GM23338 (cell line): ENCODE measurements at regions not wholly inside any gene's neighbourhood (a gene's known extent, or its start where the extent isn't known, plus 50 kb on each side); places are given as distances from the start of the nearest gene placed in this dataset.

ENCODE experiments used
- ATAC-seq: fragments of 200-7000 bp; cut with Tn5 transposase; 3 replicates; pipeline ENCODE4 v1.9.1; 2020
- DNase-seq: peaks from one replicate; pipeline ENCODE4 v3.0.0-alpha.2; 2015; ENCODE audit warnings: low spot score
- H2AFZ ChIP-seq: fragments of 200-600 bp; sonication (generic); 2 replicates; pipeline ENCODE4 v1.8.0; 2016; ENCODE audit warnings: antibody characterized with exemption, mild to moderate bottlenecking, moderate library complexity
- H3F3A ChIP-seq: fragments of 200-600 bp; sonication (generic); replicated peaks from 2 replicates; pipeline ENCODE4 v1.8.0; 2017; ENCODE audit warnings: antibody characterized with exemption, mixed run types, low read depth
- H3K27ac ChIP-seq: fragments of 200-600 bp; sonication (generic); 2 replicates; pipeline ENCODE4 v1.6.1; 2016; ENCODE audit warnings: low read depth
- H3K27me3 ChIP-seq: fragments of 200-600 bp; sonication (generic); 2 replicates; pipeline ENCODE4 v1.8.0; 2016; ENCODE audit warnings: mild to moderate bottlenecking, mixed run types, moderate library complexity; ENCODE audit not compliant: insufficient read depth
- H3K36me3 ChIP-seq: fragments of 200-600 bp; sonication (generic); 2 replicates; pipeline ENCODE4 v1.8.0; 2016; ENCODE audit warnings: mild to moderate bottlenecking; ENCODE audit not compliant: insufficient read depth
- H3K4me1 ChIP-seq: fragments of 200-600 bp; sonication (generic); 2 replicates; pipeline ENCODE4 v1.8.0; 2016; ENCODE audit warnings: mild to moderate bottlenecking, moderate library complexity; ENCODE audit not compliant: insufficient read depth
- H3K4me2 ChIP-seq: fragments of 200-600 bp; sonication (generic); 2 replicates; pipeline ENCODE4 v1.7.1; 2017; ENCODE audit warnings: mixed run types
- H3K4me3 ChIP-seq: fragments of 200-600 bp; sonication (generic); 2 replicates; pipeline ENCODE4 v1.6.1; 2016; ENCODE audit warnings: mixed run types
- H3K79me2 ChIP-seq: fragments of 200-600 bp; sonication (generic); replicated peaks from 2 replicates; pipeline ENCODE4 v1.8.0; 2017; ENCODE audit warnings: mild to moderate bottlenecking; ENCODE audit not compliant: insufficient read depth
- H3K9me2 ChIP-seq: fragments of 200-600 bp; sonication (generic); 2 replicates; pipeline ENCODE4 v1.8.0; 2017; ENCODE audit not compliant: insufficient read depth
- H4K20me1 ChIP-seq: fragments of 200-600 bp; sonication (generic); replicated peaks from 2 replicates; pipeline ENCODE4 v1.8.0; 2017; ENCODE audit warnings: mild to moderate bottlenecking; ENCODE audit not compliant: insufficient read depth
- H3K27ac Mint-ChIP-seq: 2 replicates; pipeline ENCODE4 v1.8.0; 2020; ENCODE audit warnings: inconsistent platforms, mild to moderate bottlenecking, moderate library complexity, mixed read lengths
- H3K27me3 Mint-ChIP-seq: 3 replicates; pipeline ENCODE4 v1.8.0; 2022; ENCODE audit warnings: low read depth, mild to moderate bottlenecking, moderate library complexity, mixed read lengths, inconsistent platforms; ENCODE audit not compliant: insufficient read depth, poor library complexity
- H3K36me3 Mint-ChIP-seq: 3 replicates; pipeline ENCODE4 v1.8.0; 2021; ENCODE audit warnings: low read depth, mild to moderate bottlenecking, inconsistent platforms, moderate library complexity, mixed read lengths
- H3K4me1 Mint-ChIP-seq: 3 replicates; pipeline ENCODE4 v1.8.0; 2020; ENCODE audit warnings: mild to moderate bottlenecking, inconsistent platforms, mixed read lengths
- H3K4me3 Mint-ChIP-seq: 3 replicates; pipeline ENCODE4 v1.8.0; 2021; ENCODE audit warnings: moderate library complexity, mild to moderate bottlenecking, inconsistent platforms, mixed read lengths
- H3K9me3 Mint-ChIP-seq: 3 replicates; pipeline ENCODE4 v1.8.0; 2020; ENCODE audit warnings: moderate library complexity, mild to moderate bottlenecking, inconsistent platforms, mixed read lengths
- EZH2 ChIP-seq: fragments of 200-600 bp; sonication (generic); IDR thresholded peaks from one replicate; pipeline ENCODE4 v1.8.0; 2017; ENCODE audit warnings: antibody characterized with exemption, mild to moderate bottlenecking, low read depth; ENCODE audit not compliant: unreplicated experiment
- EZH2phosphoT487 ChIP-seq: fragments of 200-600 bp; sonication (generic); IDR thresholded peaks from one replicate; pipeline ENCODE4 v1.8.1; 2018; ENCODE audit warnings: antibody characterized with exemption; ENCODE audit not compliant: unreplicated experiment
- NANOG ChIP-seq: IDR thresholded peaks from 2 replicates; pipeline ENCODE4 v1.6.1; 2016; ENCODE audit warnings: antibody characterized with exemption, borderline replicate concordance
- POLR2AphosphoS5 ChIP-seq: IDR thresholded peaks from 2 replicates; pipeline ENCODE4 v1.6.1; 2016; ENCODE audit warnings: antibody characterized with exemption, low read depth
- ZNF114 ChIP-seq: fragments of 250-450 bp; sonication (Bioruptor Pico); IDR thresholded peaks from 2 replicates; pipeline ENCODE4 v1.5.0; 2020; ENCODE audit warnings: mild to moderate bottlenecking, moderate library complexity
- ZNF331 ChIP-seq: fragments of 250-450 bp; sonication (Bioruptor Pico); IDR thresholded peaks from 2 replicates; pipeline ENCODE4 v1.5.0; 2020; ENCODE audit warnings: low read depth, mild to moderate bottlenecking, moderate library complexity
- TF ChIP-seq, protein P1 (sequence below): IDR thresholded peaks from one replicate; pipeline ENCODE4 v1.6.1; 2018; ENCODE audit warnings: antibody characterized with exemption; ENCODE audit not compliant: unreplicated experiment
- TF ChIP-seq, protein P2 (sequence below), 2 experiments: fragments of 200-600 bp in 1 of 2; sonication (generic) in 1 of 2; conservative IDR thresholded peaks; 2 replicates each; pipeline versions ENCODE4 v1.5.1 to v1.6.1; 2016 to 2017; ENCODE audit warnings: antibody characterized with exemption in 2 of 2, low read depth in 2 of 2, mild to moderate bottlenecking in 2 of 2, moderate library complexity in 1 of 2
- TF ChIP-seq, protein P3 (sequence below): fragments of 250-450 bp; sonication (Bioruptor Pico); IDR thresholded peaks from 2 replicates; pipeline ENCODE4 v1.5.0; 2020; ENCODE audit warnings: mild to moderate bottlenecking, moderate library complexity

DNA sequence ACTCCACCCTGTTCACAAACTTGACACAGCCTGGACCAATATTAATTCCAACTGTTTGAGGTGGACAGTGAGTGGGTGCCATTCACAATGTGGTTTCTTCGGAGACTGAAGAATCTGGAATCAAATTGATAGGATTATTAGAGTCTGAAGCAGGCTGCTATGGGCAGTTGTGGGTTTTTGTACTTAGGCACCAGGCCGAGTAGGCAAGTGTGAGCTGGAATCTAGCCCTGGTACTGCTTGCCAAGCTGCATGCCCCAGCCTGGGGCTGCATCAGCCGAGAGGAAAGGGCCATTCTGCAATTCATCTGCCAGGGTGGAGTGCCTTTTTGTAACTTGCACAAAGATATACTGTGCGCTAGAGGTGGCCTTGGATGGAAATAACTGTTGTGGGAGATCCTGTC, 654.7 kb upstream of the FANCL start (continued):
- TF ChIP-seq, protein P1, sequence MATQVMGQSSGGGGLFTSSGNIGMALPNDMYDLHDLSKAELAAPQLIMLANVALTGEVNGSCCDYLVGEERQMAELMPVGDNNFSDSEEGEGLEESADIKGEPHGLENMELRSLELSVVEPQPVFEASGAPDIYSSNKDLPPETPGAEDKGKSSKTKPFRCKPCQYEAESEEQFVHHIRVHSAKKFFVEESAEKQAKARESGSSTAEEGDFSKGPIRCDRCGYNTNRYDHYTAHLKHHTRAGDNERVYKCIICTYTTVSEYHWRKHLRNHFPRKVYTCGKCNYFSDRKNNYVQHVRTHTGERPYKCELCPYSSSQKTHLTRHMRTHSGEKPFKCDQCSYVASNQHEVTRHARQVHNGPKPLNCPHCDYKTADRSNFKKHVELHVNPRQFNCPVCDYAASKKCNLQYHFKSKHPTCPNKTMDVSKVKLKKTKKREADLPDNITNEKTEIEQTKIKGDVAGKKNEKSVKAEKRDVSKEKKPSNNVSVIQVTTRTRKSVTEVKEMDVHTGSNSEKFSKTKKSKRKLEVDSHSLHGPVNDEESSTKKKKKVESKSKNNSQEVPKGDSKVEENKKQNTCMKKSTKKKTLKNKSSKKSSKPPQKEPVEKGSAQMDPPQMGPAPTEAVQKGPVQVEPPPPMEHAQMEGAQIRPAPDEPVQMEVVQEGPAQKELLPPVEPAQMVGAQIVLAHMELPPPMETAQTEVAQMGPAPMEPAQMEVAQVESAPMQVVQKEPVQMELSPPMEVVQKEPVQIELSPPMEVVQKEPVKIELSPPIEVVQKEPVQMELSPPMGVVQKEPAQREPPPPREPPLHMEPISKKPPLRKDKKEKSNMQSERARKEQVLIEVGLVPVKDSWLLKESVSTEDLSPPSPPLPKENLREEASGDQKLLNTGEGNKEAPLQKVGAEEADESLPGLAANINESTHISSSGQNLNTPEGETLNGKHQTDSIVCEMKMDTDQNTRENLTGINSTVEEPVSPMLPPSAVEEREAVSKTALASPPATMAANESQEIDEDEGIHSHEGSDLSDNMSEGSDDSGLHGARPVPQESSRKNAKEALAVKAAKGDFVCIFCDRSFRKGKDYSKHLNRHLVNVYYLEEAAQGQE = no peak
- TF ChIP-seq EZH2phosphoT487 (no peak), POLR2AphosphoS5 (no peak), NANOG (no peak)
- TF ChIP-seq, protein P2, sequence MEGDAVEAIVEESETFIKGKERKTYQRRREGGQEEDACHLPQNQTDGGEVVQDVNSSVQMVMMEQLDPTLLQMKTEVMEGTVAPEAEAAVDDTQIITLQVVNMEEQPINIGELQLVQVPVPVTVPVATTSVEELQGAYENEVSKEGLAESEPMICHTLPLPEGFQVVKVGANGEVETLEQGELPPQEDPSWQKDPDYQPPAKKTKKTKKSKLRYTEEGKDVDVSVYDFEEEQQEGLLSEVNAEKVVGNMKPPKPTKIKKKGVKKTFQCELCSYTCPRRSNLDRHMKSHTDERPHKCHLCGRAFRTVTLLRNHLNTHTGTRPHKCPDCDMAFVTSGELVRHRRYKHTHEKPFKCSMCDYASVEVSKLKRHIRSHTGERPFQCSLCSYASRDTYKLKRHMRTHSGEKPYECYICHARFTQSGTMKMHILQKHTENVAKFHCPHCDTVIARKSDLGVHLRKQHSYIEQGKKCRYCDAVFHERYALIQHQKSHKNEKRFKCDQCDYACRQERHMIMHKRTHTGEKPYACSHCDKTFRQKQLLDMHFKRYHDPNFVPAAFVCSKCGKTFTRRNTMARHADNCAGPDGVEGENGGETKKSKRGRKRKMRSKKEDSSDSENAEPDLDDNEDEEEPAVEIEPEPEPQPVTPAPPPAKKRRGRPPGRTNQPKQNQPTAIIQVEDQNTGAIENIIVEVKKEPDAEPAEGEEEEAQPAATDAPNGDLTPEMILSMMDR (conservative IDR thresholded peaks at IDR 0.05; ENCODE audit: low read depth in 2 of 2) = no peak

DNA sequence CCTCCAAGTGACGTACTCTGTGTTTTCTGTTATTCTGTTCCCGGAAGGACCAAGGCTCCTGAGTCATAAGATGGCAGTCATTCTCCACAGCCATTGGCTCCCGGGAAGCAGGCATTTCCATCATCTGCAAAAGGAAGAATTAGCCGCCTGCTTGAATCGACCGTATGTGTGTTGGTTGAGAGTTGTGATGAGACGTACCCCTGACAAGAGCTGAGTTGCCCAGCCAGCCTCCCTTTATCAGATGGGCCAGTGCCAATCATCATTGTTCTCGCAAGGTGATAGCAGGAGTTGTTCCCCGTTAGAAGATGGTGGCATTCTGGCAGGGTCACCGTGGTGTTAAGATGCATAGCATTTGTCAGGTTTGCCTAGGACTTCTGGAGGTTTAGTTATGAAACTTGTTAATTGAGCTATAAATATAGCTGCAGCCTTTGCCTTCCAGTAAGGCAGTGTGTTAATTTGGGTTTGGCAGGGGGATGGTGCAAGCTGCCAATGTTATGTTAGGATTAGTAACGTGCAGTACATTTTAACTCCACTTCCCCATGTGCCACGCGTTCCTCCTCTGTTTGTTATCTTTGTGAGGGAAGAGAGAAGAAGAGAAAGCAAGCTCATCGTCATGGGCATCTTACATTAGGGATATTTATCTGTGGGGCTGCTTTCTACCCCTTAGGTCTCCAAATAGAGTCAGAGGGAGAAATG, 652.7 kb upstream of the FANCL start:
- Mint-ChIP-seq H3K4me1 (no peaks in the 10 kb centered on the region), H3K9me3 (no peaks in the 10 kb centered on the region), H3K27me3 (no peaks in the 10 kb centered on the region), H3K4me3 (no peak overlapping the region), H3K27ac (no peak overlapping the region), H3K36me3 (no peaks in the 10 kb centered on the region)
- Histone ChIP-seq H3K4me3 (no peak overlapping the region), H2AFZ (no peak overlapping the region), H3K36me3 (no peaks in the 10 kb centered on the region), H3K27me3 (no peaks in the 10 kb centered on the region), H3K4me1 (no peaks in the 10 kb centered on the region), H3F3A (no peaks in the 10 kb centered on the region), H3K4me2 (no peak overlapping the region), H3K9me2 (no peaks in the 10 kb centered on the region), H4K20me1 (no peaks in the 10 kb centered on the region), H3K27ac (no peak overlapping the region), H3K79me2 (no peaks in the 10 kb centered on the region)
- no peak for DNase-seq
- ATAC-seq = no peak
- TF ChIP-seq, protein P3, sequence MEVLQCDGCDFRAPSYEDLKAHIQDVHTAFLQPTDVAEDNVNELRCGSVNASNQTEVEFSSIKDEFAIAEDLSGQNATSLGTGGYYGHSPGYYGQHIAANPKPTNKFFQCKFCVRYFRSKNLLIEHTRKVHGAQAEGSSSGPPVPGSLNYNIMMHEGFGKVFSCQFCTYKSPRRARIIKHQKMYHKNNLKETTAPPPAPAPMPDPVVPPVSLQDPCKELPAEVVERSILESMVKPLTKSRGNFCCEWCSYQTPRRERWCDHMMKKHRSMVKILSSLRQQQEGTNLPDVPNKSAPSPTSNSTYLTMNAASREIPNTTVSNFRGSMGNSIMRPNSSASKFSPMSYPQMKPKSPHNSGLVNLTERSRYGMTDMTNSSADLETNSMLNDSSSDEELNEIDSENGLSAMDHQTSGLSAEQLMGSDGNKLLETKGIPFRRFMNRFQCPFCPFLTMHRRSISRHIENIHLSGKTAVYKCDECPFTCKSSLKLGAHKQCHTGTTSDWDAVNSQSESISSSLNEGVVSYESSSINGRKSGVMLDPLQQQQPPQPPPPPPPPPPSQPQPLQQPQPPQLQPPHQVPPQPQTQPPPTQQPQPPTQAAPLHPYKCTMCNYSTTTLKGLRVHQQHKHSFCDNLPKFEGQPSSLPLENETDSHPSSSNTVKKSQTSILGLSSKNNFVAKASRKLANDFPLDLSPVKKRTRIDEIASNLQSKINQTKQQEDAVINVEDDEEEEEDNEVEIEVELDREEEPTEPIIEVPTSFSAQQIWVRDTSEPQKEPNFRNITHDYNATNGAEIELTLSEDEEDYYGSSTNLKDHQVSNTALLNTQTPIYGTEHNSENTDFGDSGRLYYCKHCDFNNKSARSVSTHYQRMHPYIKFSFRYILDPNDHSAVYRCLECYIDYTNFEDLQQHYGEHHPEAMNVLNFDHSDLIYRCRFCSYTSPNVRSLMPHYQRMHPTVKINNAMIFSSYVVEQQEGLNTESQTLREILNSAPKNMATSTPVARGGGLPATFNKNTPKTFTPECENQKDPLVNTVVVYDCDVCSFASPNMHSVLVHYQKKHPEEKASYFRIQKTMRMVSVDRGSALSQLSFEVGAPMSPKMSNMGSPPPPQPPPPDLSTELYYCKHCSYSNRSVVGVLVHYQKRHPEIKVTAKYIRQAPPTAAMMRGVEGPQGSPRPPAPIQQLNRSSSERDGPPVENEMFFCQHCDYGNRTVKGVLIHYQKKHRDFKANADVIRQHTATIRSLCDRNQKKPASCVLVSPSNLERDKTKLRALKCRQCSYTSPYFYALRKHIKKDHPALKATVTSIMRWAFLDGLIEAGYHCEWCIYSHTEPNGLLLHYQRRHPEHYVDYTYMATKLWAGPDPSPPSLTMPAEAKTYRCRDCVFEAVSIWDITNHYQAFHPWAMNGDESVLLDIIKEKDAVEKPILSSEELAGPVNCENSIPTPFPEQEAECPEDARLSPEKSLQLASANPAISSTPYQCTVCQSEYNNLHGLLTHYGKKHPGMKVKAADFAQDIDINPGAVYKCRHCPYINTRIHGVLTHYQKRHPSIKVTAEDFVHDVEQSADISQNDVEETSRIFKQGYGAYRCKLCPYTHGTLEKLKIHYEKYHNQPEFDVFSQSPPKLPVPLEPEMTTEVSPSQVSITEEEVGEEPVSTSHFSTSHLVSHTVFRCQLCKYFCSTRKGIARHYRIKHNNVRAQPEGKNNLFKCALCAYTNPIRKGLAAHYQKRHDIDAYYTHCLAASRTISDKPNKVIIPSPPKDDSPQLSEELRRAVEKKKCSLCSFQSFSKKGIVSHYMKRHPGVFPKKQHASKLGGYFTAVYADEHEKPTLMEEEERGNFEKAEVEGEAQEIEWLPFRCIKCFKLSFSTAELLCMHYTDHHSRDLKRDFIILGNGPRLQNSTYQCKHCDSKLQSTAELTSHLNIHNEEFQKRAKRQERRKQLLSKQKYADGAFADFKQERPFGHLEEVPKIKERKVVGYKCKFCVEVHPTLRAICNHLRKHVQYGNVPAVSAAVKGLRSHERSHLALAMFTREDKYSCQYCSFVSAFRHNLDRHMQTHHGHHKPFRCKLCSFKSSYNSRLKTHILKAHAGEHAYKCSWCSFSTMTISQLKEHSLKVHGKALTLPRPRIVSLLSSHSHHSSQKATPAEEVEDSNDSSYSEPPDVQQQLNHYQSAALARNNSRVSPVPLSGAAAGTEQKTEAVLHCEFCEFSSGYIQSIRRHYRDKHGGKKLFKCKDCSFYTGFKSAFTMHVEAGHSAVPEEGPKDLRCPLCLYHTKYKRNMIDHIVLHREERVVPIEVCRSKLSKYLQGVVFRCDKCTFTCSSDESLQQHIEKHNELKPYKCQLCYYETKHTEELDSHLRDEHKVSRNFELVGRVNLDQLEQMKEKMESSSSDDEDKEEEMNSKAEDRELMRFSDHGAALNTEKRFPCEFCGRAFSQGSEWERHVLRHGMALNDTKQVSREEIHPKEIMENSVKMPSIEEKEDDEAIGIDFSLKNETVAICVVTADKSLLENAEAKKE (CRISPR knock-in tag) = no peak
- TF ChIP-seq ZNF114 (CRISPR knock-in tag) = no peak
- TF ChIP-seq EZH2phosphoT487 = no peak
- TF ChIP-seq EZH2 = no peak
- TF ChIP-seq ZNF331 (CRISPR knock-in tag) = no peak
- TF ChIP-seq POLR2AphosphoS5 = no peak
